RPMI8226 (cell line): ENCODE measurements at regions not wholly inside any gene's neighbourhood (a gene's known extent, or its start where the extent isn't known, plus 50 kb on each side); places are given as distances from the start of the nearest gene placed in this dataset.

ENCODE experiments used
- DNase-seq: peaks from one replicate; pipeline ENCODE4 v3.0.0-alpha.2; 2015

DNA sequence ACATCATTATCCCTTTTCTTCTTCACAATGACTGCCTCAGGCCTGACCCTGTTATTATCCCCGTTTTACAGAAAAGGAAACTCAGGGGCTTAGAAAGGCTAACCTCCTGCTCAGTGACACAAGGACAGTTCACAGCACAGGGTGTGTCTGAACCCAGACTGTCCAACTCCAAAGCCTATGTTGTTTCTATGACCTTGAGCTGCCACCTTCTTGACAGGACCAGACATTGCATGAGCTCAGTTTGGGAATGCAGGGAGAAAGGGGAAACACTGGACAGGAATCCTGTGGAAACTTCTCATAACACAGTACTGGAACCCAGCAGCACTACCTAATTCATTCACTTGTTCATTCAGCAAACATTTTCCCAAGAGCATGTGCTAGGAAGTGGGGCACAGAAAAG, 472.8 kb downstream of the CDK5RAP2 start:
- no peak for DNase-seq

DNA sequence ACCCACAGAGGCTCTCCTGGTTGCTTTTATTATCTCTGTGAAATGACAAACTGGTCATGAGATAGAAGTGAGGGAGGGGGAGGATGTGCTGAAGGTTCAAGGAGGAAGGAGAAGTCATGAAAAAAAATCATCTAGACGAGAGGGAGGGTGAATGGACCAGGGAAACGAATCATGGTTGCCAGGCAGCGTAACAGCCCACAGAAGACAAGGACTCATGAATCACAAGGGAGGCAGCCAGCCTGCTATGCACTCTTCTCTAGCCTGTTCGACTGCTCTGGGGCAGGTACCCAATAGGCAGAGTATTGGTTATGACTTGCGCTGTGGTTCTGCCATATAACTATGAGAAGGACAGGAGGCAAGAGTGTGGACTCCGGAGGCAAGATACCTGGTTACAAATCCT, 475.2 kb downstream of the CDK5RAP2 start:
- DNase-seq: no peak

DNA sequence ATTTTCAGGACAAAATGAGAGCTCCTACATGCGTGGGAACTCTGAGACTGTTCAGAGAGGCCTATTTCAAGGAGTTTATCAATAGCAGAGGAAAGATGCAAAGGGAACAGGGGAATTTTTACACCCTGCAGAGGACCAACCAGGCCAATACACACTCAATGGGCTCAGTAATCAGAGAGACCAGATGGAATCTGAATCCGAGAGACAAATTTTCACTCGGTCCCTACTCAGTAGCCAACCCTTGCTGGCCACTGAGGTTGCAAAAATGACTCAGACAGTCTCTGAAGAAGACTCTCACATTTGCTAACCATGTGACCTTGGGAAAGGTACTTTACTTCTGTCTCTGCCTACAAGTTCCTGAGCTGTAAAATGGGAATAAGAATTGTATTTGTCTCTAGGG, 479.4 kb downstream of the CDK5RAP2 start:
- DNase-seq: no peak

DNA sequence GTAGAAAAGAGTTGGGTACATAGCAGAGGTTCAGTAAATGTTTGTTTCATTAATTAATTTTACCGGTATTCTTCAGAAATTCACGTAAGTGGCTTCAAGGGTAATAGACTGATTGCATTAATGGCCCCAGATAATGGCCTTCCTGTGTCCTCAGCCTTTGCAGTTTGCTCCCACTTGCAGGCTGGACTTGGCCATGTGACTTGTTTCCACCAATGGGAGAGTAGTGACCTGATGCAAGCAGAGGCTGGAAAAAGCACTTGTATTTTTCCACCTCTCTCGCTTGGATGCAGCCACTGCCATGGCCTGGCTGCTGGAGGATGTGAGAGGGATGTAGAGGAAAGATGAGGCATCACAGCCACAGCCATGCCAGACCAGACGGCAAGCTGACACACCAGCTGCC, 480.9 kb downstream of the CDK5RAP2 start:
- DNase-seq: no peak

DNA sequence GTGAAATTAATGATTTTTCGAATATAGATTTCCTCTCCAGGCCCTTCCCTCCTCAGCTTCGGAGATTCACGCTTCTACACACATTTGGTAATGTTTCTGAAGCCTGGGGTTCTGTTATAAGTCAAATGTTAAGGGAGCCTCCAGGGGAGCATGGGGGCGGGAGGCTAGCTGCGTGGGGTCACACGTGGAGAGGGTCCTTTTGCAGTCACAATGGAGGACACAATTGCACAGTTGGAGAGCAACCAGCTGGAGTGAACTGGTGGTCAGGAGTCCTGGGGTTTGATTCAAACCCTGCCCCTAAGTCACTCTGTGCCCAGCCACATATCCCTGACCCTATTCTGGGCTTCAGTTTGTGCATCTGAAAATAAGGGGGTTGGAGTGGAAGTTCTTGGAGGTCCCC, 481.4 kb downstream of the CDK5RAP2 start:
- DNase-seq: no peak

DNA sequence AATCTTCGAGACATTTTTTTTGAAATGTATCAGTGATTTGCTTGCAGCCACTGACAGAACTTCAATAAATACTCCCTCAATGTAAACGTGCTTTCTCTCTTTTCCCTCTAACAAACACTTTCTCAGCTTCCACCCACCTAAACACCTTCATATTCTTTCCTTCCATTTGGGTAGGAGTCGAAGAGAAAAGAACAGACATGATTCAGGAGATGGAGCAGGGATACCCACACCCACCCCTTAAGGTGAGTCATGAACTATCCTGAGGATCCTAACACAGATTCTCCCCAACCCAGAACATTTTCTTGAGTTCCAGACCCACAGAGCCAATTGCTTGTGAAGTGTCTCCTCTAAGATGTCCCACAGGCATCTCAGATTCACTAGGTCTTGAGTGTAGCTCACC, 488.8 kb downstream of the CDK5RAP2 start:
- DNase-seq: no peak

DNA sequence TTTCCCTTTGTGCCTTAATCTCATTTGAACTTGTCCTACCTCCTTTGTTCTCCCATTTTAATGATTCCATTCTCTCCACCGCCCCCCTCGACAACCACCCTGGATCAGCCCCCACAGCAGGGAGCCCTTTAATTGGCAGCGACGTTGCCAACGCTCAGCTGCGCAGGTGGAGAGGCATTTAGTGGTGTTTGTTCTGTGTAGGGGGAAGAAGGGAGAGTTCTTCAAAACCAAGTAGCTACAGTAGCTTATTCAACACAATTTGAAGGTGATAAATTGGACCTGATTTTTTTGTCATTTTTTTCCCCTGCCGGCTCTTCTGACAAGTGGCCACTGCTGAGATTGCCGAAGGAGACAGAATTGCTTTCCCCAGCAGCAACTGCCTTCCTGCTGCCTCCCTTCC, 499.1 kb downstream of the CDK5RAP2 start:
- no peak for DNase-seq

DNA sequence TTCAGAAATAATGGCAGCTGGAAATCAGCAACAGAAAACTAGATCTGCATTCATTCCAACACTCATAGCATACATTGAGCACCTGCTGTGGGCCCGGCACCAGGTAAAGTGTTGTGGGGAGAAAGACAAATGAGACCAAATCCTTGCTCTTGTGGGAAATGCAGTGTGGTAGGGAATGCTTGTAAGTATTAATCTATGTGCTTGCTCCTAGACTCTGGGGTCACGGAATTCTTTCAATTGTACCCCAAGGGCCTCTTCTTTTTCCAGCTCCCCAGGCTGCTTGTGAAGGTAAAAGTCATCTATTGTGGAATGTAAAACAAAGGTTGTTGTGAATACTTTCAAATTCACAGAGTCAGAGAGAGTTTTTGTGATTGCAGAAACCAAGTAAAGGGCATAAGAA, 501.9 kb downstream of the CDK5RAP2 start:
- DNase-seq: no peak

DNA sequence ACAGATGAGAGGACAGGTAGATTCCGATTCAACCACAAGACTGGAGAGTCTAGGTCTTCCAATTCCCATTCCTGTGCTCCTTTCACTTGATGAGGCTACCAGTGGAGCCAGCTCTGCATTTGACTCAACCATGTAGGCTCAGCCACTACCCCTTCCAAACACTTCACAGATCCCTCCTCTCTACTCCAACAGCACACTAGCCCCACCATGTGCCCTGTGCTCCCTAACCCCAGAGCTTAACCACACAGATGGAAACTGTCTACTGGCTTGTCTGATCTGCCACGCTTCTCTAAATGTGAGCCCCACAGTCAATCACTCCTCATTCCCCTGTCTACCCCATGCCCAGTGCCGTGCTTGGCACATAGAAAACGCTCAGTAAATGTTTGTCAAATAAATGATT, 508.2 kb downstream of the CDK5RAP2 start:
- DNase-seq: no peak

DNA sequence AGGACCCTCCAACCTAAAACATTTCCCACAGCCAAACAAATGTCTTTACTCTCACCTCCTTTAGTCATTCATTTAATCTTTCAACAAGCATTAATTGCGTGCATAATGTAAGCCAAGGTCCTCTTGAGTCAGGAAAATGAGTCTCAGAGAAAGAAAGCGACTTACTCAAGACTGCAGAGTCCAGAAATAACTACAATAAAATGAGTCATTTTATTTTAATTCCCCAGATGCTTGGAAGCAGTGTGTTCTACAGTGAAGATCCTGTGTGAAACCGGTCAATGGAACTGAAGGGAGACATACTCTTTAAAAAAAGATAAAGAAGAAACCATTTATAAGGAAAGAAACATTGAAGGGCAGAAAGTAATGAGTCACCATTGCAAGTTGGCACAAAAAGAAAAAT, 513.7 kb downstream of the CDK5RAP2 start:
- no peak for DNase-seq

DNA sequence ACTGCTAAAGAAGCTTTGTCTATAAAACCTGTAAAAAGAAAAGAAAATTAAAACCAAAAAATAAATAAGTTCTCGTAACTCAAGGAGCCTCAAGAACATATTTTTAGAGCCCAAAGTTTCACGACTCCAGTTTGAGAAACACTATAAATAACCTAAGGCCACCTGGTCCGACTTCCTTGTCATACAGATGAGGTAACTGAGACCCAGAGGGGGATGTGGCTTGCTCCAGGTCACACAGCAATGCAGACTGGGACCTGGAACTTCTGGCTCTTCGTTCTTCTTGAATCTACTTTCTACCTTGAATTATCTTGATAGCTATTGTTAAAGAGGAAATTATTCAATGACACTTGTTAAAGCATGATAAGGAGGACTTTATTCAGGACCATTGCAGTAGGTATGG, 514.8 kb downstream of the CDK5RAP2 start:
- DNase-seq: no peak

DNA sequence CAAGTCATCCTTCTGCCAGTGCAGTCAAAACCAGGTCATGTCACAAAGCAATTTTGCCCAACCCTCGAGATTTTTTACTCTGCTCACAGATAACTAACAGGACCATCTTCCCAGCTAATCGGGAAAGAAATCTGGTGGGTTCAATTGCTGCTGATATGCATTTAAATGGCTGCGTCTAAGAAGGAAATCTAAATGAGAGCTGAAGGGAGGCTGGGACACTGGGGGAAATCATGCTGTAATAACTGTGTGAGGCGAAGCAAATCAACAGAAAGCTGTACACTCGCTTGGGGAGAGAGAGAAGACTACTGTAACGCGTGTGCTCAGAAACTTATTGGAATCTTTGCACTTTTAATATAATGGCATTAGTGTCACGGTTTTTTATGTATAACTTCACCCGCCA, 535.0 kb downstream of the CDK5RAP2 start:
- DNase-seq: no peak

DNA sequence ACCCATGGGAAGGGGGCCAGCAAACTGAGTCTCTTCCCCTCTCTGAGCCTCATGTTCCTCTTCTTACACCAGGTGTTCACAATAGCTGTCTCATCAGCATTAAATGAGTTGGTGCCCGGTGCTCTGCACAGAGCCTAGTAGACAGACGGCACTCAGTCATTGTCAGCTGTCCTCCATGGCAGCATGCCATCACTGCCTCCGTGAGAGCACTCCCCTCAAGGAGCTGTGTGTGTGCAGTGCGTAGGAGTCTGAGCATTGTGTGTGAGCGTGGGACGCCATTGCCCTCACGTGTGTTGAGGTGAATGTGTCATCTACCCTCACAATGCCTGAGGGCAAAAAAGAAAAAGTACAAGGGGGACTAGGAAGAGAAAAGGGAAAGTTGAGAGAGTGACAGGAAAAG, 536.5 kb downstream of the CDK5RAP2 start:
- peak; percentile 80 for DNase-seq

DNA sequence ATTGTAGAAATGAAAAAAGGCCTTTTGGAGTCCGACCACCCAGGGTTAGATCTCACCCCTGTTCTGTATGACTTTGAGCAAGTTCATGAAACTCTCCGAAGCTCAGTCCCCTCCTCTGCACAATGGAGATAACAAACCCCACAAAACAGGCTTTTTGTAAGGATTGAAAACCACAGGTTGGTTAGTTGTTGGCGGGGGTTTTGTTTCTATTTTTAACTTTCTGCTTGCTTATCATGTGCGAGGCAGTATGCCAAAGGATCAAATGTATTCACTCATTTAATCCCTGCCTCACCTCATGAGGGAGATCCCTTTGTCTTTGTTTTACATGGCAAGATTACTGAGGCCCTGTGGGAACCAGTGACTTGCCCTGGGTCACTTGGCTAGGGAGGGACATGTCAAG, 539.1 kb downstream of the CDK5RAP2 start:
- peak; percentile 37 for DNase-seq

DNA sequence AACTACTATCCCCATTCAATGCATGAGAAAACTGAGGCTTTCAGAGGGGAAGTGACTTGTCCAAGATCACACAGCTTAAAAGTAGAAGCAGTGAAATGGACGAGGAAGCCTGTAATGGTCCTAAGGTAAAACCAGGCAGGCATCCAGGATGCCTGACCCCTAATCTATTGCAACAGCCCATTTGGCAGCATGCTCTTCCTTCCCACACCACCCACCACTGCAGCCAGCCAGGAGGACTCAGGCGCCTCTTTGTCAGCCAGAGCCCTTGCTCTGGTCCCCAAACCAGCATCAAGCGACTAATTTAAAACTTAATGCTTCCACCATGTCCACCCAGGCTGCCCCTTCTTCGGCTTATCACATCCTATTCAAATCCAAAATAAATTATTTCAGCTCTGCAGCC, 541.6 kb downstream of the CDK5RAP2 start:
- no peak for DNase-seq

DNA sequence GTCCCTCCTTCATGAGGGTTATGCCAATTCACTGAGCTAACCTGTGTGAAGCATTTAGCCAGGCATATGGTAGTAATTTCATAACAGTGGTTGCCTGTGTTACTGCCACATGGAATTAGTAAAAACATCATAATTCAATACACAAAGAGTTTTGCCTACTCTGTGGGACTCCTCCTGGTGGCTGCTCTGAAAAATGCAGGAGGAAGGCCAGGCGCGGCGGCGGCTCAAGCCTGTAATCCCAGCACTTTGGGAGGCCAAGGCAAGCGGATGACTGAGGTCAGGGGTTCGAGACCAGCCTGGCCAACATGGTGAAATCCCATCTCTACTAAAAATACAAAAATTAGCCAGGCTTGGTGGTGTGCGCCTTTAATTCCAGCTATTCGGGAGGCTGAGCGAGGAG, 547.3 kb downstream of the CDK5RAP2 start:
- peak; percentile 9 for DNase-seq

DNA sequence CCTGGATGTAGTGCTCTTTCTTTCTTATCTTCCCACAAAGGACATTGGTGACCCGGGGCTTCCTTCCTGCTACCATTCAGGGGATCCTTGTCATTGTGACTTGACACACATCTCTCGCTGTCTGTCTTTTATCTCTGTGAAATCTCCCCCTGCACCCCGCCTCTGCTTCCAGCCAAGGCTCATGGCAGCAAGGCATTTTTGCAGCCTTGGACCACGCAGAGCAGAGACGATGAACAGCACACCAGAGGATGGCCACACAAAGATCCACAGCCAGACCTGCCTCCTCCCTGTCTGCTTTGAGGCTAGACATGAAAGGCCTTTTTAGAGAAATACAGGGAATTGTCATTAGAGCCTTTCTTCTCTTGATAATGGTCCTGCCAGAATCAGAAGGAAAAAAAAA, 549.1 kb downstream of the CDK5RAP2 start:
- no peak for DNase-seq

DNA sequence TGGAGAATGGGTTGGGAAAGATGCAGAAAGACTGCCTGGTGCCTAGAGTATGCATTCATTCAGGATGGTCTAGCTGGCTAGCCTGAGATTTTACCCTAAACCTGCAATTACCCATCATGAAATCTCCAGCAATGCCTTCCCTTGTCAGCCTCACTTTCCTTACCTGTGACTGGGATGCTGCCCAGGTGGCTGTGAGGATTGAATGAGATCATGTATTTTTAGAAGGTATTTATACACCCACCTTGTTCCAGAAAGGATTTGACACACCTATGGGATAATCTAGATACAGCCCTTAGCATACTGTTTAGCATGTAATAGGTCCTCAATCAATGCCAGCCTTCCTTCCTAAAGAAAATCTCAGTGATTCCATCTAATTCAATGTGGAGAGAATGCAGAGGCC, 561.4 kb downstream of the CDK5RAP2 start:
- DNase-seq: no peak

DNA sequence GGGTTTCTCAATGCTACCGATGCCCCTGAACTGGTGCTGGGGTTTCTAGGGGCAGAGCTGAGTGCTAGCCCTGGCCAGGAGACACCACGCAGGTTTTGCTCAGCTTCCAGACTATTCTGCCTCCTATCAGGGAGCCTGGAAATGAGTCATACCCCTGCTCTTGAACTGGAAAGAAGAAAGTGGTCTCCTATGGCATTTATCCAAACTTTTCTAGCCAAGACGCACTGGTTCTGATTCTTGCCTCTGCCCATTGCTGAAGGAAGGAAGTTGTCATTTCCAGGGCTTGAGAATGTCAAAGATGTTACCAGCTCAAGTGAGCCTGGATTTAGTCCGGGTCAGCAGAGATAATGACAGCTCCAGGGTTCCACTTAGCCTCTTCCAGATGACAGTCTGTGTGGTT, 561.9 kb downstream of the CDK5RAP2 start:
- DNase-seq: no peak

DNA sequence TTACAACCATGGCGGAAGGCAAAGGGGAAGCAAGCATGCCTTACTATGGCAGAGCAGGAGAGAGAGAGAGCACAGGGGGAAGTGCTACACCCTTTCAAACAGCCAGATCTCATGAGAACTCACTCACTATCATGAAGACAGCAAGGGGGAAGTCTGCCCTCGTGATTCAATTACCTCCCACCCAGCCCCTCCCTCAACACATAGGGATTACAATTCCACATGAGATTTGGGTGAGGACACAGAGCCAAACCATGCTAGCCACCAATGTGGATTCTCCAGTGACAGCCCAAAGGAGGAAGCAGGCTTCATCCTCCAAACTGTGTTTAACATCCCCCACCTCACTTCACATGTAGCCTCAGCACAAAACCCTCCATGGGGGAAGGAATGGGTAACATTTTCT, 563.7 kb downstream of the CDK5RAP2 start:
- no peak for DNase-seq

DNA sequence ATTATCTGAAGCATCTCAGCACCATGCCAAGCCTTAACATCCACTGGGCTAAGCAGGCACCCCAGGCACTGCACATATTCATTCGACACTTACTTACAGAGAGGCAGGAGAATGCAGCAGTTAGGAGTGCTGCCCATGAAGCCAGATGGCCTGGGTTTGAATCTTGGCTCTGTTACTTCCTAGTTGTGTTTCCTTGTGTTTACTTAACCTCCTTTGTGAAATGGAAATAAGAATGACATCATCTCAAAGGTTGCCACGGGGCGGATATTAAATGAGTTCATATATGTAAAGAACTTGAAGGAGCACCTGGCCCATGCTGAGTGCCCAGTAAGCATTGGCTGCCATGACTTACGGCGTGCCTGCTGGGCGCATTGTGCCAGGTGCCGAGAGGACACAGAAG, 565.2 kb downstream of the CDK5RAP2 start:
- no peak for DNase-seq

DNA sequence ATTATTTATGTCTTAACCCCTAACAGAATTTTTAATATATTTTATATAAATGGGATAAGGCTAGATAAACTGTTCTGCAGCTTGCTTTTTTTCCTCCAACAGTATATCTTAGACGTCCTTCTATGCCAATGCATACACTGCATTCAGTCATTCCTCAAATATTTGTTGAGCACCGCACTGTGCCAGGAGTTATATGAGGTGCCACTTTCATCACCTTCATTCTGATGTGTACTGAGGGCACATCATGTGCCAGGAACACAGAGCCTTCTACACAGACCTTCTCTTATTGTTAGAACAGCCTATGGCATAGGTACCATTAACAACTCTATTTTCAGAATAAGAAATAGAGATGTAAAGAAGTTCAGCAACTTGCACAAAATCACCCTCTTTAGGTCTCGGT, 570.1 kb downstream of the CDK5RAP2 start:
- no peak for DNase-seq

DNA sequence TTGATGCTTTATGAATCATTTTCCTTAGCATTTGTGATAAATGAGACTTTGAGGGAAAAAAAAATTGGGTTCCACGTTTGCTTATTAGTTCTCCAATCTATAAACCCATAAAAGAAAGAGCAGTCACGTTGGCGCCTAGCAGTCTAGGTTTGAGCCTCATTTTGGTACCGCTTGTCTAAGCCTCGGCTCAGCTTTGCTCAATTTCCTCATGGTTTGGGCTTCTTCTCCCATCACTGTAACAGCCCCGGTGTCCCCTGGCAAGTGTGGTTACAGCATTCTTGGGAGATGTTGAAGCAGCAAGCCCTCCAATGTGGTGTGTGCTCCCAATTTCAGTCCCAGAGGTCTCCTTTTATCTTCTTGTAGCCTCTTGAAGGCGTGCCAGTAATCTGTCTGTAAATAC, 578.4 kb downstream of the CDK5RAP2 start:
- DNase-seq: no peak

DNA sequence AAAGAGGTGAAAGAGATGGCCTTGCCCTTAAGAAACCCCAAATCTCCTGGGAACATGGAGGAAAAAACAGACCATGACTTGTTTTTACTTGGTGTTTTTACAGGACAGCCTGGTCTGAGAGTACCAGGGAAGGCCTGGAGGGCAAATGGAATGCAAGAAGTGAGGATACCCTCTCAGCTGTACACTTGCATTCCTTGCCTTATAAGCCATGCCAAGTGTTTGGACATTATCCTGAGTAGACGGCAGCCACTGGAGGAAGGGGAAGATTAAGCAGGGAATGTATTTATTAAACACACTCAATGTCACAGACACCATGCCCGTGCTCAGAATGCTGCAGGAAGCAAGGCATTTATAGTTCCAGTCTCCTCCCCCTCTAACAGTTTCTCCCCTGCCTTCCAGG, 581.4 kb downstream of the CDK5RAP2 start:
- no peak for DNase-seq

DNA sequence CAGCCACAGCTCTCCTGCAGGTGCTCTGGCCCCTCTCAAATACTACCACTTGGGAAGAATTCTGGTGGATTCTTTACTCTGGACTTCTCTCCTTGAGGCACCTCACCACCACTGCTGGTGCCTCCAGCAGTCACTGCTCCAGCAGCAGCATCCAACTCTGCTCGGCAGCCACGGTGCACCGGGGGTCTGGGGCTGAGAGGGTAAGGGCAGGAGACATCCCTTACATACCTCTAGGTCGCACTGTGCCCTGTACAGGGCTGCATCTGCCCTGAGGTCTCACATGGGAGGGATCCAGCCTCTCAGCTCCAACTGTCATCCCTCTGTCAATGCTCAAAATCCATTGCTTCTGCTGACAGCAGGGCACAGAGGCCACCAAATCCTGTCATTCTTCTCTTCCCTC, 588.2 kb downstream of the CDK5RAP2 start:
- DNase-seq: no peak

DNA sequence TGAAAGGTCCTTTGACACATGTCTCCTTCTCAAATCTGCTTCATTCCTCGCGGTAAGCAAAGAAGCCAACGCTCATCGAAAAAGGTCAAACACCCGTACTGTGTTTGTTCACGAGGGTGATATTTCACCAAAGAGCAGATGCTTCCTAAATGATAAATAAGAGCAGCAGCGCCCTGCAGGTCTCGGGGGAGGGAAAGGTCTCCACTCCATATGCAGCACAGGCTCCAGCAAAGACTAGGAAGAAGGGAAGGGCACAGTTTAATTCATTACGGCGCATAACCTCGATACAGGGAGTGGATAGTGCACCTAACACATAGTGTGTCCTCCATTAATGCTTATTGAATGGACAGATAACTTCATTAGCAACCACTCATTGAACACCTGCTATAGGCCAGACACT, 593.3 kb downstream of the CDK5RAP2 start:
- DNase-seq: no peak
